Neural progenitor cell (in vitro differentiated cells): ENCODE measurements at regions not wholly inside any gene's neighbourhood (a gene's known extent, or its start where the extent isn't known, plus 50 kb on each side); places are given as distances from the start of the nearest gene placed in this dataset.

Experiments used
- EZH2 ChIP-seq: fragments of 200-600 bp; sonication (generic); IDR thresholded peaks from 2 replicates; pipeline ENCODE4 v1.6.1; 2017; ENCODE audit warnings: antibody characterized with exemption, mild to moderate bottlenecking, moderate library complexity
- TF ChIP-seq, protein P1 (sequence below): fragments of 200-600 bp; sonication (generic); IDR thresholded peaks from 2 replicates; pipeline ENCODE4 v1.5.1; 2017; ENCODE audit warnings: antibody characterized with exemption, mild to moderate bottlenecking

GRCh38 chr11:43172477-43172876 is 139.3 kb upstream of the API5 start:
- TF ChIP-seq, protein P1, sequence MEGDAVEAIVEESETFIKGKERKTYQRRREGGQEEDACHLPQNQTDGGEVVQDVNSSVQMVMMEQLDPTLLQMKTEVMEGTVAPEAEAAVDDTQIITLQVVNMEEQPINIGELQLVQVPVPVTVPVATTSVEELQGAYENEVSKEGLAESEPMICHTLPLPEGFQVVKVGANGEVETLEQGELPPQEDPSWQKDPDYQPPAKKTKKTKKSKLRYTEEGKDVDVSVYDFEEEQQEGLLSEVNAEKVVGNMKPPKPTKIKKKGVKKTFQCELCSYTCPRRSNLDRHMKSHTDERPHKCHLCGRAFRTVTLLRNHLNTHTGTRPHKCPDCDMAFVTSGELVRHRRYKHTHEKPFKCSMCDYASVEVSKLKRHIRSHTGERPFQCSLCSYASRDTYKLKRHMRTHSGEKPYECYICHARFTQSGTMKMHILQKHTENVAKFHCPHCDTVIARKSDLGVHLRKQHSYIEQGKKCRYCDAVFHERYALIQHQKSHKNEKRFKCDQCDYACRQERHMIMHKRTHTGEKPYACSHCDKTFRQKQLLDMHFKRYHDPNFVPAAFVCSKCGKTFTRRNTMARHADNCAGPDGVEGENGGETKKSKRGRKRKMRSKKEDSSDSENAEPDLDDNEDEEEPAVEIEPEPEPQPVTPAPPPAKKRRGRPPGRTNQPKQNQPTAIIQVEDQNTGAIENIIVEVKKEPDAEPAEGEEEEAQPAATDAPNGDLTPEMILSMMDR, result no peak
- no peak for TF ChIP-seq EZH2
